SH-SY5Y (cell line): ENCODE measurements at regions not wholly inside any gene's neighbourhood (a gene's known extent, or its start where the extent isn't known, plus 50 kb on each side); places are given as distances from the start of the nearest gene placed in this dataset.

Experiments used
- GATA2 ChIP-seq: IDR thresholded peaks from 2 replicates; pipeline ENCODE4 v1.6.1; 2011; ENCODE audit warnings: mild to moderate bottlenecking, low read depth, low read length
- GATA3 ChIP-seq: IDR thresholded peaks from 2 replicates; pipeline ENCODE4 v1.6.1; 2011; ENCODE audit warnings: low read depth, mild to moderate bottlenecking, low read length, moderate library complexity

DNA sequence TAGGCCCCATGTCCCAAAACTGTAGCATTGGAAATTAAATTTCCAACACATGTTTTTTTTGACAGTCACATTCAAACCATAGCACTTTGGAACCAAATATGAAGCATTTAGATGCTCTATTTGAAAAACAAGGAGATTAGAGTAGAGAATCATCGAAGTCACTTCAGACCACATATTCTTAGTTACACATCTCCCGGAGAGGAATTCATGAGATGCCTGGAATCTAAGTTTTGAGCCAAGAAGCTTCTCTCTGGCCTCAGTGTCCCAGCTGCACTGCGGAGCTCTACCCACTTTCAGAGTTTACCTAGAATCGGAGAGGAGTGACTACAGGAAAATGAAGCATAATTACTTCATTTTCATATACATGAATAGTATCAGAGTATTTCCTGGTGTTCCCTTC, 385.9 kb downstream of the TNS1 start:
- TF ChIP-seq GATA2, result no peak
- TF ChIP-seq GATA3, result no peak
